ENCODE measurements at regions not wholly inside any gene's neighbourhood (a gene's known extent, or its start where the extent isn't known, plus 50 kb on each side); places are given as distances from the start of the nearest gene placed in this dataset.

GRCh38 chr3:177578488-177578887 lies 381.2 kb upstream of the TBL1XR1 start:
- no peak for DNase-seq (ENCODE audit: low read depth)
- no peak overlapping the region for H3K4me3 ChIP-seq (ENCODE audit: control insufficient read depth, low read depth, low read length)
- no peak for TF ChIP-seq CTCF (conservative IDR thresholded peaks at IDR 0.05; ENCODE audit: control insufficient read depth, insufficient read depth, low read depth, low read length)

- peak; percentile 64 for DNase-seq (ENCODE audit: low read depth)
- TF ChIP-seq CTCF (conservative IDR thresholded peaks at IDR 0.05; ENCODE audit: control insufficient read depth, insufficient read depth, low read depth, low read length), result no peak
- H3K4me3 ChIP-seq (ENCODE audit: control insufficient read depth, low read depth, low read length), result no peak overlapping the region
Observed at GRCh38 chr3:177579419-177579818, 382.1 kb upstream of the TBL1XR1 start.

GRCh38 chr3:177580437-177580836 lies 383.2 kb upstream of the TBL1XR1 start:
- no peak for TF ChIP-seq CTCF (conservative IDR thresholded peaks at IDR 0.05; ENCODE audit: control insufficient read depth, insufficient read depth, low read depth, low read length)
- DNase-seq (ENCODE audit: low read depth), result no peak
- H3K4me3 ChIP-seq (ENCODE audit: control insufficient read depth, low read depth, low read length), result no peak overlapping the region

- no peak overlapping the region for H3K4me3 ChIP-seq (ENCODE audit: control insufficient read depth, low read depth, low read length)
- no peak for TF ChIP-seq CTCF (conservative IDR thresholded peaks at IDR 0.05; ENCODE audit: control insufficient read depth, insufficient read depth, low read depth, low read length)
- no peak for DNase-seq (ENCODE audit: low read depth)
Observed at GRCh38 chr3:177585271-177585670, 388.0 kb upstream of the TBL1XR1 start.

- TF ChIP-seq CTCF (conservative IDR thresholded peaks at IDR 0.05; ENCODE audit: control insufficient read depth, insufficient read depth, low read depth, low read length), result no peak
- H3K4me3 ChIP-seq (ENCODE audit: control insufficient read depth, low read depth, low read length), result no peak overlapping the region
- no peak for DNase-seq (ENCODE audit: low read depth)
Observed at GRCh38 chr3:177589041-177589650, 391.9 kb upstream of the TBL1XR1 start.

GRCh38 chr3:177589911-177590381 lies 392.7 kb upstream of the TBL1XR1 start:
- no peak for TF ChIP-seq CTCF (conservative IDR thresholded peaks at IDR 0.05; ENCODE audit: control insufficient read depth, insufficient read depth, low read depth, low read length)
- DNase-seq (ENCODE audit: low read depth), result peak; percentile 99
- H3K4me3 ChIP-seq (ENCODE audit: control insufficient read depth, low read depth, low read length), result no peak overlapping the region

- peak; percentile 65 for DNase-seq (ENCODE audit: low read depth)
- no peak for TF ChIP-seq CTCF (conservative IDR thresholded peaks at IDR 0.05; ENCODE audit: control insufficient read depth, insufficient read depth, low read depth, low read length)
Observed at GRCh38 chr3:177590826-177591225, 393.5 kb upstream of the TBL1XR1 start.

More at GRCh38 chr3:177590826-177591225, 393.5 kb upstream of the TBL1XR1 start:
- H3K4me3 ChIP-seq (ENCODE audit: control insufficient read depth, low read depth, low read length), result no peak overlapping the region
